ENCODE measurements at regions not wholly inside any gene's neighbourhood (a gene's known extent, or its start where the extent isn't known, plus 50 kb on each side); places are given as distances from the start of the nearest gene placed in this dataset.

DNA sequence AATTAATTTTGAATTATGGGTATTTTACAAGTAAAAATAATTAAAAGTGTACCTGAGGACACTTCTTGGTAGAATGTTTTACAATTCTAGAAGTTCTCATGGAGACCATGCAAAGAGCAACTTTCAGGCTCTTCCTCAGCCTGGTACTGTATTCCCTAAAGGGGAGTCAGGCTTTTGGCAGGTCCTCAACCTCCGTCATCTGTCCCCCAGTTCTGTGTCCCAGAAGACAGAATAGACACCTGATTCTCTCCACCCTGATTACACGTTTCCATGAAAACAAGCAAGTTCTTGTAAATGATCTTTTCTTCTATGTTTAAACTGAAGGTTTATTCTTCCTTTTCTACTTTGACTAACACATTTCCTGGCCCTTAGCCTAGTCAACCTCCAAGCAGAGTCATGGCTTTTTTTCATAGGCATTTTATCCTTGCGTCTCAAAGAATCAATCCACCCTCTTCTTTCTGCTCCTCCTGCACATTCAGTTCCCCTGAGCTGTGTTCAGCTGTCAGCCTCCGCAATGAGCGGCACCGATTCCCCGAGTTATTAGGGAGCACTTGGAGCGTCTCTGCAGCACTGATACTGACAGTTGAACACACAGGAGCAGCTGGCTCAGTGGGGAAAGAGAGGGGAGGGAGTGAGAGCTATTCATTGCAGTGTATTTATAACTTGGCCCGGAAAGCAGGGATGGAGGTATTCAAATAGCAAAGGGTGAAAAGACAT, 1082.4 kb upstream of the MAP3K7 start:
- H3K27me3 ChIP-seq (replicated peaks; ENCODE audit: insufficient read depth): no peaks in the 10 kb centered on the region
- no peaks in the 10 kb centered on the region for H3K36me3 ChIP-seq
- no peaks in the 10 kb centered on the region for H3K9me3 ChIP-seq
- no peak overlapping the region for H3K27ac ChIP-seq
- H3K4me3 ChIP-seq: no peak overlapping the region
- TF ChIP-seq, protein P1, sequence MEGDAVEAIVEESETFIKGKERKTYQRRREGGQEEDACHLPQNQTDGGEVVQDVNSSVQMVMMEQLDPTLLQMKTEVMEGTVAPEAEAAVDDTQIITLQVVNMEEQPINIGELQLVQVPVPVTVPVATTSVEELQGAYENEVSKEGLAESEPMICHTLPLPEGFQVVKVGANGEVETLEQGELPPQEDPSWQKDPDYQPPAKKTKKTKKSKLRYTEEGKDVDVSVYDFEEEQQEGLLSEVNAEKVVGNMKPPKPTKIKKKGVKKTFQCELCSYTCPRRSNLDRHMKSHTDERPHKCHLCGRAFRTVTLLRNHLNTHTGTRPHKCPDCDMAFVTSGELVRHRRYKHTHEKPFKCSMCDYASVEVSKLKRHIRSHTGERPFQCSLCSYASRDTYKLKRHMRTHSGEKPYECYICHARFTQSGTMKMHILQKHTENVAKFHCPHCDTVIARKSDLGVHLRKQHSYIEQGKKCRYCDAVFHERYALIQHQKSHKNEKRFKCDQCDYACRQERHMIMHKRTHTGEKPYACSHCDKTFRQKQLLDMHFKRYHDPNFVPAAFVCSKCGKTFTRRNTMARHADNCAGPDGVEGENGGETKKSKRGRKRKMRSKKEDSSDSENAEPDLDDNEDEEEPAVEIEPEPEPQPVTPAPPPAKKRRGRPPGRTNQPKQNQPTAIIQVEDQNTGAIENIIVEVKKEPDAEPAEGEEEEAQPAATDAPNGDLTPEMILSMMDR (IDR thresholded peaks at IDR 0.05): no peak
- DNase-seq (ENCODE audit: low spot score) (no peak), ATAC-seq (ENCODE audit: insufficient number of reproducible peaks, low FRiP score, low read depth) (no peak)
- H3K4me1 ChIP-seq (ENCODE audit: control insufficient read depth in 1 of 2, low read depth in 2 of 2): no peaks in the 10 kb centered on the region

DNA sequence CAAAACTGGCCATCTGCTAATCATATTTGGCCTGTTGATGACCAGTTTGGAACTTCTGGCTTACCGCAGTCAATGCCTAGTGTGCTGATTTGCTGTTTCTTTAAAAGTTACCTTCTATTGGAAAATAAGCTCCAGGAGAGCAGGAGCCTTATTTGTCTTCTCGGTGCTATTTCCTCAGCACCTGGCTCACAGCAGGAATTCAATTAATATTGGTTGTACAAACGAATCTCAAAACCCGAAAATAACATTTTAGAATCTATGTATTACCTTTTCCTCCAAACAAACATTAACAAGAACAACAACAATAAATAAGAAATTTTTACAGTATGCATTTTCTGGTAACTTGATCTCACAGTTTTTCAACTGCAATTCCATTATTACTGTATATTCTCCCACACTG, 1080.7 kb upstream of the MAP3K7 start:
- DNase-seq (ENCODE audit: low spot score) (no peak), ATAC-seq (ENCODE audit: insufficient number of reproducible peaks, low FRiP score, low read depth) (no peak)
- no peaks in the 10 kb centered on the region for H3K4me1 ChIP-seq (ENCODE audit: control insufficient read depth in 1 of 2, low read depth in 2 of 2)
- H3K9me3 ChIP-seq: no peaks in the 10 kb centered on the region
- H3K27me3 ChIP-seq (replicated peaks; ENCODE audit: insufficient read depth): no peaks in the 10 kb centered on the region
- TF ChIP-seq, protein P1 (IDR thresholded peaks at IDR 0.05): no peak
- H3K27ac ChIP-seq: no peak overlapping the region
- no peak overlapping the region for H3K4me3 ChIP-seq
- no peaks in the 10 kb centered on the region for H3K36me3 ChIP-seq

DNA sequence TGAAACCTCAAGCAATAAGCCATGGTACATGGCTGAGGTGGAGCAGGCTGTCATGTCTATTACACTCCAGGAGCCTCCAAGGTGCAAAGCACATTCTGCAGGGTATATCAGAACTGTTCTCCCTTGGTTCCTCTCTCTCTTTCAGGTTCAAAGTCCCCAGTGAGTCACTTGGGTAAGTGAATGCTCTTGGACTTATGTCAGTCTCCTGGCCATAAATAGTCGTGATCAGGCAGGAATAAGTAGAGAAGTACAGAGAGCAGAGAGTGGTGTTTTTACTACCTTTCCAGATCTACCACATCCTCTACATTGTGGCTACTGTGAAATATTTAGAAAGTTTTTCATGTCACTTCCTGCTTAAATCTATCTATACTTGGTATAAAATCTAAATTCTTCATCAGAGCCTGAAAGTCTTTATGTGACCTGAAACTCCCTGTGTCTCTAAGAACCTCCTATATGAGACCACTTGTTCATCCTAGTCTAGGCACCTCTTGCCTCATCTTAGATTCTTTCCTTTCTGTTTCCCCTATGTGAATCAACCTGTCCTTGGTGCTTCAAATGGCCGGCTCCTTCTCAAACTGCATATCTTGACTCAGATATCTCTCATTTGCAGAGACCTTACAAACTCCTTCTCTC, 1077.6 kb upstream of the MAP3K7 start:
- Histone ChIP-seq H3K27ac (no peak overlapping the region), H3K9me3 (no peaks in the 10 kb centered on the region), H3K4me1 (ENCODE audit: control insufficient read depth in 1 of 2, low read depth in 2 of 2) (no peaks in the 10 kb centered on the region), H3K27me3 (replicated peaks; ENCODE audit: insufficient read depth) (no peaks in the 10 kb centered on the region), H3K4me3 (no peak overlapping the region), H3K36me3 (no peaks in the 10 kb centered on the region)
- DNase-seq (ENCODE audit: low spot score): no peak
- TF ChIP-seq, protein P1 (IDR thresholded peaks at IDR 0.05): no peak
- ATAC-seq (ENCODE audit: insufficient number of reproducible peaks, low FRiP score, low read depth): no peak

DNA sequence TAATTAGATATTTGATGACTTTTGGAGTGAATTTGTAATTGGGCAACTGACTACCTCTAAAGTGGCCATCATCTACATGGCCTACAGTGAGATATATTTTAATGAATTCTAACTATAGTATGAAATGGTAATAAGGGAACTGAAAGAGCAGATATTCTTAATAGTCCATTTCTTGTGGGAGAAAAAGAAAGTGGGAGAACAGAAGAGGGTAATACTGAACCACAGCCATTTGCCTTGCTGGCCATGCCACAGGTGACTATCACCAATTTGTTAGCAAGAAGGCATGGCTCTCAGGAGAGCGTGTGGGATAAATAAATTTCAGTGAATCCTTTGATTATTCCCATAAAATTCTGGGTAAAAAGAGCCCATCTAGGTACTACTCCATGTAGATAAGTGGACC, 1074.0 kb upstream of the MAP3K7 start:
- Histone ChIP-seq H3K27me3 (replicated peaks; ENCODE audit: insufficient read depth) (no peaks in the 10 kb centered on the region), H3K4me3 (no peak overlapping the region), H3K36me3 (no peaks in the 10 kb centered on the region), H3K27ac (no peak overlapping the region), H3K4me1 (ENCODE audit: control insufficient read depth in 1 of 2, low read depth in 2 of 2) (no peaks in the 10 kb centered on the region), H3K9me3 (no peaks in the 10 kb centered on the region)
- no peak for DNase-seq (ENCODE audit: low spot score)
- TF ChIP-seq, protein P1 (IDR thresholded peaks at IDR 0.05): no peak
- no peak for ATAC-seq (ENCODE audit: insufficient number of reproducible peaks, low FRiP score, low read depth)

DNA sequence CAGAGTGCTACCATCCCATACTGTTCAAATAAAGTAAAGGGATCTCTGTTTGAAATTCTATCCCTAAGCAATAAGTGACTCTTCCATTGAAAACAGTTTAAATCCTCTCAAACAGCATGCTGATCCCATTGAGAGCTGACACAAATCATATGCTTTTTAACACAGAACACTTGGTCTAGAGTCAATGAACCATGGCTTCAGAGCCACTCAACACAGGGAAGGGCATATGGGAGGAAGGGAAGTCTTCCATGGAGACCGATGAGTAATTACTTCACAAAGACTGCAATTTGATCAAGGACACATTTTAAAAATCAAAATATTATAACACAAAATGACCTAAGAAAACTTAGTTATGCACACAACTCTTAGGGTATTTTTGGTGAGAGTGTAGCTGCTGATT, 1073.0 kb upstream of the MAP3K7 start:
- no peaks in the 10 kb centered on the region for H3K36me3 ChIP-seq
- H3K27ac ChIP-seq: no peak overlapping the region
- no peak for ATAC-seq (ENCODE audit: insufficient number of reproducible peaks, low FRiP score, low read depth)
- H3K4me3 ChIP-seq: no peak overlapping the region
- no peaks in the 10 kb centered on the region for H3K4me1 ChIP-seq (ENCODE audit: control insufficient read depth in 1 of 2, low read depth in 2 of 2)
- DNase-seq (ENCODE audit: low spot score): no peak
- H3K9me3 ChIP-seq: no peaks in the 10 kb centered on the region
- TF ChIP-seq, protein P1 (IDR thresholded peaks at IDR 0.05): no peak
- H3K27me3 ChIP-seq (replicated peaks; ENCODE audit: insufficient read depth): no peaks in the 10 kb centered on the region

All from thoracic aorta (tissue), 2 donors.